SJSA1 (cell line): ENCODE measurements at regions not wholly inside any gene's neighbourhood (a gene's known extent, or its start where the extent isn't known, plus 50 kb on each side); places are given as distances from the start of the nearest gene placed in this dataset.

Experiments used
- DNase-seq, 2 experiments: peaks; one replicate each; pipeline ENCODE4 v3.0.0-alpha.2; 2015 to 2020; ENCODE audit warnings: low spot score in 2 of 2, low read depth in 1 of 2
- H3K27ac ChIP-seq: fragments of 250-450 bp; sonication (Bioruptor Pico); 2 replicates; pipeline ENCODE4 v1.5.1; 2020; ENCODE audit warnings: mild to moderate bottlenecking, moderate library complexity
- H3K27me3 ChIP-seq: fragments of 250-450 bp; sonication (Bioruptor Pico); replicated peaks from 2 replicates; pipeline ENCODE4 v1.5.1; 2020; ENCODE audit warnings: mild to moderate bottlenecking, moderate library complexity
- H3K36me3 ChIP-seq: fragments of 250-450 bp; sonication (Bioruptor Pico); 2 replicates; pipeline ENCODE4 v1.5.1; 2020; ENCODE audit warnings: mild to moderate bottlenecking
- H3K4me1 ChIP-seq: fragments of 250-450 bp; sonication (Bioruptor Pico); replicated peaks from 2 replicates; pipeline ENCODE4 v1.6.1; 2021; ENCODE audit warnings: mild to moderate bottlenecking
- H3K4me3 ChIP-seq: fragments of 250-450 bp; sonication (Bioruptor Pico); 2 replicates; pipeline ENCODE4 v1.5.1; 2020; ENCODE audit warnings: mild to moderate bottlenecking
- H3K9me3 ChIP-seq: fragments of 250-450 bp; sonication (Bioruptor Pico); replicated peaks from 2 replicates; pipeline ENCODE4 v1.5.1; 2020; ENCODE audit warnings: mild to moderate bottlenecking

GRCh38 chr2:128641421-128642080 lies 322.9 kb upstream of the HS6ST1 start:
- no peaks in the 10 kb centered on the region for H3K27me3 ChIP-seq
- DNase-seq: peak in 1 of 2 experiments; percentile 35
- no peak overlapping the region for H3K27ac ChIP-seq
- no peaks in the 10 kb centered on the region for H3K36me3 ChIP-seq
- H3K4me3 ChIP-seq: no peak overlapping the region
- H3K9me3 ChIP-seq: no peaks in the 10 kb centered on the region
- peaks cover 33% of the 10 kb centered on the region for H3K4me1 ChIP-seq

DNA sequence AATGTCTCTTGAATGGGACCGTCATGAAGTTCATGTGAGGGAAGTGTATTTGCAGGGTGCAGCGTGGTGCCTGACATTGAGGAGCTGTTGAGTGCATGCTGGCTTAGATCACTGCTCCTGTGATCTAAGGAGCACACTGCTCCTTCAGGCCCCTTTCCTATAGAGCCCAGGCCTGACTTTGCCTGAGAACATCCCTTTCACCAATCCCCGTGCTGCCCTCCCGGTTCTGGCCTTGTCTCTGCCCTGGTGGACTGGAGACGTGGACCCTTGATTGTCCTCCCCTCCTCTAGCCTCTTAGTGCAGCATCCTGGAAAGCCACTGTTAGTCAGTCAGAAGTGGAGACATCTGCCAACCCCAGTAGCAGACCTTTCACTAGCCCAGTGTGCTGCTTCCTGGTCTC lies 323.6 kb upstream of the HS6ST1 start:
- Histone ChIP-seq H3K4me1 (peaks cover 25% of the 10 kb centered on the region), H3K27ac (no peak overlapping the region), H3K27me3 (no peaks in the 10 kb centered on the region), H3K4me3 (no peak overlapping the region), H3K36me3 (no peaks in the 10 kb centered on the region), H3K9me3 (no peaks in the 10 kb centered on the region)
- peak in 1 of 2 experiments; percentile 32 for DNase-seq

DNA sequence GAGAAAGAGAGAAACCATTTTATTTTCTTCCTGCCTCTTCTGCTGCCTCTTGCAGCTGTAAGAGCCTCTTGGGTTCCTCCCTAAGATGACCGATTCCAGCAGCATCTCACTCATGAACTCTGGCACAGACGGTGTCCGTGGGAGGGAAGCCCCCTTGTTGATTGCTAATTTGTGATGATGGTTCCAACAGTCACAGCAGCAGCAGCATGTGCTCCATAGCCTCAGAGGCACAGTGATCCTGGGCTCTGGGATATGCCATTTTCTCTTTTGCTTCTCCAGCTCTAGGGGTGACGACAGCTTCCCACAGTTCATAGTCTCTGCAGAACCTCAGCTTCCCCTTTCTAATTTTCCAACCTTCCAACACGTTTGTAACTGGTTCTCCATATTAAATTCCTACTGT lies 324.2 kb upstream of the HS6ST1 start:
- H3K9me3 ChIP-seq: no peaks in the 10 kb centered on the region
- H3K27ac ChIP-seq: no peak overlapping the region
- peak in 1 of 2 experiments; percentile 19 for DNase-seq
- H3K4me3 ChIP-seq: no peak overlapping the region
- no peaks in the 10 kb centered on the region for H3K27me3 ChIP-seq
- peaks cover 20% of the 10 kb centered on the region for H3K4me1 ChIP-seq
- no peaks in the 10 kb centered on the region for H3K36me3 ChIP-seq

GRCh38 chr2:128643221-128644065 lies 324.8 kb upstream of the HS6ST1 start:
- Histone ChIP-seq H3K4me3 (no peak overlapping the region), H3K36me3 (no peaks in the 10 kb centered on the region), H3K4me1 (peaks cover 14% of the 10 kb centered on the region), H3K9me3 (no peaks in the 10 kb centered on the region), H3K27me3 (no peaks in the 10 kb centered on the region), H3K27ac (no peak overlapping the region)
- DNase-seq: peak in 1 of 2 experiments; percentile 30

DNA sequence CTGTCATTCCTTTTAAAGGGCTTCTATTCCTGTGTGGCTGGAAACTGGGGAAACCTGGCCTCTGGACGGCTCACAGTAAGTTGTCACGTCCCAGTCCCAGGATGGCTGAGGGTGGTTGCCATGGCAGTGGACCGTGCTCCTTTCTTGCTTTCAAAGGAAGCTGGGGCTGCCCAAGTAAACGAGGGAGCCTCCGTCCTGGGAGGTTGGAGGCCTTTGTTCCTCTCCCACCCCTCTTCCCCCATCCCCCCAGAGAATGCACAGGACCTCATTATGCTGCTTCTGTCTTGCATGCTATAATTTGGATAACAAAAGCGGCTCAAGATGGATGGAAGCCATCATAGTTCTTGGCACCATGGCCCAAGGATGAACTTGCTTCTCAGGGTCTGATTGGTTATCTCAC lies 325.5 kb upstream of the HS6ST1 start:
- H3K36me3 ChIP-seq: no peaks in the 10 kb centered on the region
- no peak overlapping the region for H3K4me3 ChIP-seq
- no peaks in the 10 kb centered on the region for H3K9me3 ChIP-seq
- DNase-seq: peak in 1 of 2 experiments; percentile 32
- H3K27me3 ChIP-seq: no peaks in the 10 kb centered on the region
- H3K4me1 ChIP-seq: peaks cover 7% of the 10 kb centered on the region
- H3K27ac ChIP-seq: no peak overlapping the region

DNA sequence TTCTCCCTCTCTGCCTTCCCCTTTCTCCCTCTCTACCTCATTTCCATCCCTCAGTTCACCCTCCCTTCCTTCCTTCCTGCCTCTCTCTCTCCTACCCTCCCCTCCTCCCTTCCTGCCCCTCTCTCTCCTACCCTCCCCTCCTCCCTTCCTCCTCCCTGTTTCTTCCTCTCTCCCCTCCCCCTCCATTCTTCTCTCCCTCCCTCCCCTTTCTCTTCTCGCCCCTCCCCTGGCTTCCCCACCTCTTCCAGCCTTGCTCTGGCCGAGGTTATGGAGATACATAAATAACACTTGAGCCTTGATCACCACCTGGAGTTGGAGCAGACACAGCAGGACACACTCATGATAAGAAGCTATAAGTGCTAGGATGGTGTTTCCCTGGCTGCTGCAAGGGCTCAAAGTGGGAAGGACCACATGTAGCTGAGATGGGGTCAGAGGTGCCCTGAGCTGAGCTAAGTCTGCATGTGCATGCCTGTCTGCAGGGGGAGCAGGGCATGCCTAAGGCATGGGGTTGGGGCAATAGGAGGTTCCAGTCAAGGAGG lies 326.1 kb upstream of the HS6ST1 start:
- peak in 1 of 2 experiments; percentile 24 for DNase-seq
- no peak overlapping the region for H3K4me3 ChIP-seq
- no peaks in the 10 kb centered on the region for H3K27me3 ChIP-seq
- no peaks in the 10 kb centered on the region for H3K9me3 ChIP-seq
- peaks cover under 1% of the 10 kb centered on the region for H3K4me1 ChIP-seq
- no peak overlapping the region for H3K27ac ChIP-seq
- no peaks in the 10 kb centered on the region for H3K36me3 ChIP-seq

DNA sequence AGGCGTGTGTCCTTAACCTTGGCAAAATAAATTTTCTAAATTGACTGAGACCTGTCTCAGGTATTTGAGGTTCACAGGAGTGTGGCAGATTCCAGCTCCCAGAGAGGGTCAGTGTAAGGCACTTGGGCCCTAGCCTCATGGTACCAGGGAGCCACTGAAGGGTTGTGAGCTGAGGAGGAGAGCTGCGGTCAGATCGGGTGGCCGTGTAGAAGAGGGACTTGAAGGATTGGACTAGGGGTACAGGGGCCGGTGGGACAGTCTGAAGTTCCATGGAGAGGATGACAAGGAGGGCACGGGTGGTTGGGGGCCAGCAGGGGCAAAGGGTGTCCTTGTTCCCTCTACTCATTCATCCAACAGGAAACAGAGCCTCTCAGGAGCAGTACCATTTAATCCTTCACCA lies 327.0 kb upstream of the HS6ST1 start:
- Histone ChIP-seq H3K27me3 (no peaks in the 10 kb centered on the region), H3K9me3 (no peaks in the 10 kb centered on the region), H3K27ac (no peak overlapping the region), H3K4me3 (no peak overlapping the region), H3K4me1 (no peaks in the 10 kb centered on the region), H3K36me3 (no peaks in the 10 kb centered on the region)
- peak in 1 of 2 experiments; percentile 21 for DNase-seq

DNA sequence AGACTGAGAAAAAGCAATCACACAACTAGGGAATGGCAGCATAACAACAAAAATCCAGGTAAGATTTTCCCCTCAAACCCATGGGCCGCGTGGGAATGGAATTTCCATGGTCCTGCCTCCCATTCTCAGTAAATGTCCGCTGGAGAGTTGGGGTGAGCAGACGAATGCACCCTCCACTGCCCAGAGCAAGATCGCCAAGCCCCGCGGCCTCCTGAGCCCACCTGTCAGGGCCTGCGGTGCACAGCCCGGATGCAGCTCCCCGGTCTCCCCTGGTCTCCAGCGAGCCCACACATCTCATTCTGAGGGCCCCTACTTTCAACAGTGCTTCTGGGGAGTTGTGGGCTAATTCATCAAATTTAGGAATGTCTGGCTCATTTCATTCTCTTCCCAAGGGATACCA lies 327.4 kb upstream of the HS6ST1 start:
- no peaks in the 10 kb centered on the region for H3K36me3 ChIP-seq
- no peaks in the 10 kb centered on the region for H3K4me1 ChIP-seq
- peak in 1 of 2 experiments; percentile 32 for DNase-seq
- H3K27me3 ChIP-seq: no peaks in the 10 kb centered on the region
- H3K4me3 ChIP-seq: no peak overlapping the region
- H3K27ac ChIP-seq: no peak overlapping the region
- no peaks in the 10 kb centered on the region for H3K9me3 ChIP-seq

- H3K27me3 ChIP-seq: no peaks in the 10 kb centered on the region
- H3K36me3 ChIP-seq: no peaks in the 10 kb centered on the region
- H3K9me3 ChIP-seq: no peaks in the 10 kb centered on the region
- no peak overlapping the region for H3K4me3 ChIP-seq
- DNase-seq: no peak
- no peak overlapping the region for H3K27ac ChIP-seq
- H3K4me1 ChIP-seq: no peaks in the 10 kb centered on the region
These were observed 328.0 kb upstream of the HS6ST1 start for GRCh38 chr2:128646691-128647090.

GRCh38 chr2:128651000-128651399 lies 332.3 kb upstream of the HS6ST1 start:
- no peaks in the 10 kb centered on the region for H3K4me1 ChIP-seq
- H3K27me3 ChIP-seq: no peaks in the 10 kb centered on the region
- H3K4me3 ChIP-seq: no peak overlapping the region
- no peaks in the 10 kb centered on the region for H3K36me3 ChIP-seq
- DNase-seq: no peak
- H3K27ac ChIP-seq: no peak overlapping the region
- no peaks in the 10 kb centered on the region for H3K9me3 ChIP-seq

DNA sequence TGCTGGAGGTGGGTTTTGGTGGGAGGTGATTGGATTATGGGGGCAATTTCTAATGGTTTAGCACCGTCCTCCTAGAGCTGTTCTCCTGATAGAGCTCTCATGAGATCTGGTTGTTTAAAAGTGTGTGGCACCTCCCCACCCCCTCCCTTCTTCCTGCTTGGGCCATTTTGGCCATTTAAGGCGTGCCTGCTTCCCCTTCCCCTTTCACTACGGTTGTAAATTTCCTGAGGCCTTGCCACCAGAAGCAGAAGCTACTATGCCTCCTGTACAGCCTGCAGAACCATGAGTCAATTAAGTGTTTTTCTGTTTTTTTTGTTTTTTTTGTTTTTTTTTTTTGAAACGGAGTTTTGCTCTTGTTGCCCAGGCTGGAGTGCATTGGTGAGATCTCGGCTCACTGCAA lies 335.7 kb upstream of the HS6ST1 start:
- H3K36me3 ChIP-seq: no peaks in the 10 kb centered on the region
- H3K27ac ChIP-seq: no peak overlapping the region
- H3K27me3 ChIP-seq: no peaks in the 10 kb centered on the region
- DNase-seq: no peak
- no peaks in the 10 kb centered on the region for H3K4me1 ChIP-seq
- H3K4me3 ChIP-seq: no peak overlapping the region
- no peaks in the 10 kb centered on the region for H3K9me3 ChIP-seq

DNA sequence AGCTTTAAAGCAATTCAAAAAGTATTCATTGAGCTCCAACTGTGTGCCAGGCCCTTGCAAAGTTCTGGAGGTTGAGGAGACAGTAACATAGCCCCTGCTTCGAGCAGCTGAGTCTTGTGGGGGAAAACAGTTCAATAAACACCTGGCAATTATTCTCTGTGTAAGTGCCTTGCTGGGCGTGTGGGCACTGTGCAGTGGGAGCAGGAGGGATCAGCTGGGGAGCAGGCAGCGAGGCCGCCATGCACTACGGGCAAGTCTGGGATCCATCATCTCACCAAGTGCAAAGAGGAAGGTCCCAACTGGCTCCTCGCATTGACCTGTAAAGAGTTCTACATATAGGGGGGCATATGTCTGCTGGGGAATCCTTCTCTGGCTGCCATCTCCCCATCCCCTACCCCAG lies 342.2 kb upstream of the HS6ST1 start:
- Histone ChIP-seq H3K9me3 (no peaks in the 10 kb centered on the region), H3K4me1 (no peaks in the 10 kb centered on the region), H3K27me3 (no peaks in the 10 kb centered on the region), H3K27ac (no peak overlapping the region), H3K4me3 (no peak overlapping the region), H3K36me3 (no peaks in the 10 kb centered on the region)
- no peak for DNase-seq

DNA sequence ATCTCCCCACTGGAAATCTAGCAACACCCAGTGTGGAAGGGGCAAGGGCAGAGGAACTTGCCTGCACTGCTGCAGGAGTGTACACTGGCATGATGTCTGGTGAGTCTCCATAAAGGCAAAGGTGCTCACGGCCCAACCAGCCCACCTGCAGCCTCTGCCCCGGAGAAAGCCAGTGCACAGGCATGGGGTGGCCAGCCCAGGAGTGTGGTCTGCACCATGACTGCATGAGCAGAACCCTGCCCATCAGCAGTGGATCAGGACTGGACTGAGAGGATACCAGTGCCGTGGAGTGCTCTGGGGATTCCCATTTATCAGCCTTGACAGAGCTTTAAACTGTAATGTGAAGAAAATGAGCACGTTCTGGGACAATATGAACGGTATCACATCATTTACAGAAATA lies 342.6 kb upstream of the HS6ST1 start:
- no peaks in the 10 kb centered on the region for H3K9me3 ChIP-seq
- no peak overlapping the region for H3K27ac ChIP-seq
- no peak for DNase-seq
- no peaks in the 10 kb centered on the region for H3K27me3 ChIP-seq
- H3K4me1 ChIP-seq: no peaks in the 10 kb centered on the region
- H3K36me3 ChIP-seq: no peaks in the 10 kb centered on the region
- H3K4me3 ChIP-seq: no peak overlapping the region

GRCh38 chr2:128662051-128662471 lies 343.4 kb upstream of the HS6ST1 start:
- no peaks in the 10 kb centered on the region for H3K36me3 ChIP-seq
- DNase-seq: no peak
- H3K27ac ChIP-seq: no peak overlapping the region
- no peaks in the 10 kb centered on the region for H3K27me3 ChIP-seq
- H3K4me1 ChIP-seq: no peaks in the 10 kb centered on the region
- no peak overlapping the region for H3K4me3 ChIP-seq
- no peaks in the 10 kb centered on the region for H3K9me3 ChIP-seq
